GM12872 (cell line): ENCODE measurements at regions not wholly inside any gene's neighbourhood (a gene's known extent, or its start where the extent isn't known, plus 50 kb on each side); places are given as distances from the start of the nearest gene placed in this dataset.

ENCODE experiments used
- TF ChIP-seq, protein P1 (sequence below): IDR thresholded peaks from 3 replicates; pipeline ENCODE4 v1.5.1; 2011; ENCODE audit warnings: low read depth, mild to moderate bottlenecking, low read length, moderate library complexity; ENCODE audit not compliant: insufficient read depth

DNA sequence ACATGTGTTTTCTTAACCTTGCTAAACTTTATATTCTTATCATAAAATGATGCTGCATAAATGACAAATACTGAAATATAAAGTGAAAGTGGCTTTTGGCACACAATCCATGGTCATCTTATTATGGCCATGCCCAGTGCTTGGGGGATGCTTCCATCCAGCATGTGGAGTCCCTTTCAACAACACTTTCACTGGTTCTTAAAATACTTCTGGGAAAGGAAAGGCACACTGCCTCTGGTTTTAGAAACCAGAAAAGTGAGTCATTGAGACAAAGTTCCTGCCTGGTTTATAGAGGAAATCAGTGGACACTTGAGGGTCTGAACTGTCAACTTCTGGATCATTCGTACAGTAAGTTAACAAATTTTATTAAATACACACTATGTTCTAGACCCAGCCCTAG, 248.0 kb upstream of the ADAMTS3 start:
- TF ChIP-seq, protein P1, sequence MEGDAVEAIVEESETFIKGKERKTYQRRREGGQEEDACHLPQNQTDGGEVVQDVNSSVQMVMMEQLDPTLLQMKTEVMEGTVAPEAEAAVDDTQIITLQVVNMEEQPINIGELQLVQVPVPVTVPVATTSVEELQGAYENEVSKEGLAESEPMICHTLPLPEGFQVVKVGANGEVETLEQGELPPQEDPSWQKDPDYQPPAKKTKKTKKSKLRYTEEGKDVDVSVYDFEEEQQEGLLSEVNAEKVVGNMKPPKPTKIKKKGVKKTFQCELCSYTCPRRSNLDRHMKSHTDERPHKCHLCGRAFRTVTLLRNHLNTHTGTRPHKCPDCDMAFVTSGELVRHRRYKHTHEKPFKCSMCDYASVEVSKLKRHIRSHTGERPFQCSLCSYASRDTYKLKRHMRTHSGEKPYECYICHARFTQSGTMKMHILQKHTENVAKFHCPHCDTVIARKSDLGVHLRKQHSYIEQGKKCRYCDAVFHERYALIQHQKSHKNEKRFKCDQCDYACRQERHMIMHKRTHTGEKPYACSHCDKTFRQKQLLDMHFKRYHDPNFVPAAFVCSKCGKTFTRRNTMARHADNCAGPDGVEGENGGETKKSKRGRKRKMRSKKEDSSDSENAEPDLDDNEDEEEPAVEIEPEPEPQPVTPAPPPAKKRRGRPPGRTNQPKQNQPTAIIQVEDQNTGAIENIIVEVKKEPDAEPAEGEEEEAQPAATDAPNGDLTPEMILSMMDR = no peak

DNA sequence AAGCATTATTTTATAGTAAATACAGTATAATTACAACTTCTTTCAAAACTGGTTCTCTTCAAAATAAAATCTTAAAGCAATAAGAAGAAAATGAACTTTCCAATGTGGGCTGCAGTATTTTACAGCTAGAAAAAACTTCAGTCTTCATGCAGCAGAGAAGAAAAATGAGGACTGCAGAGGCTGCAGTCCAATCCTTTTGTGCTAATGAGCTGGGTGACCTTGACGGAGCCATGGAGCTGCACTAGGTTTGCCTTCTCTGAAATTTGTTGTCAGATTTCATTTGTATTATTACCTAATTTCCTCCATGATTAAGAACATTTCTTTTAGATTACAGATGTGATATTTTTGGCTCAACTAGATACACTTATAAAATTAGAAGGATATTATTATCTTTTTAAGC, 245.2 kb upstream of the ADAMTS3 start:
- TF ChIP-seq, protein P1 = no peak

DNA sequence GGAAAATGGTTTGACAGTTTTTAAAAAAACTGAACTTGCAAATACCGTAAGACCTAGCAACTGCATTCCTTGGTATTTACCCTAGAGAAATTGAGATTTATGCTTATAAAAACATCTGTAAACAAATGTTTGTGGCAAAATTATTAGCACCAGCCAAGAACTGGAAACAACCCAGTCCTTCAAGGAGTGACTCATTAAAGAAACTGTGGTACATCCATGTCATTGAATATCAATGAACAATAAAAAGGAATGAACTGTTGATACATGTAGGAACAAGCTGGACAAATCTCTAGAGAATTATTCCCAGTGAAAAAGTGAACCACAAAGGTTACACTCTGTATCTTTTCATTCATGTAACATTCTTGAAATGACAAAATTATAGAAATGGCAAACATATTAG, 240.2 kb upstream of the ADAMTS3 start:
- TF ChIP-seq, protein P1 = no peak

DNA sequence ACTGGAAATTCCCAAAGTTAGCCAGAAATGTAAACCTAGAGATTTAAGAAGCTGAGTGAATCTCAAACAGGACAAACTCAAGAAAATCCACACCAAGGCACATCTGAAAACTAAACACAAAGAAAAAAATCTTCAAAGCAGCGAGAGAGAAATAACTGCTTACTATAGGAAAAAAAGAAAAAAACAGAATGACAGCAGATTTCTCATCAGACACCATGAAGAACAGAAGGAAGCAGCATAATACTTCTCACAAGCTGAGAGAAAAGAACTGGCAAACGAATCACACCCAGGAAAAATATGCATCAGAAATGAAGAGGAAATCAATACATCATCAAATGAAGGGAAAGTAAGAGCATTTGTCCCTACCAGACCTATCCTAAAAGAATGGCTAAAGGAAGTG, 236.3 kb upstream of the ADAMTS3 start:
- TF ChIP-seq, protein P1 = no peak

DNA sequence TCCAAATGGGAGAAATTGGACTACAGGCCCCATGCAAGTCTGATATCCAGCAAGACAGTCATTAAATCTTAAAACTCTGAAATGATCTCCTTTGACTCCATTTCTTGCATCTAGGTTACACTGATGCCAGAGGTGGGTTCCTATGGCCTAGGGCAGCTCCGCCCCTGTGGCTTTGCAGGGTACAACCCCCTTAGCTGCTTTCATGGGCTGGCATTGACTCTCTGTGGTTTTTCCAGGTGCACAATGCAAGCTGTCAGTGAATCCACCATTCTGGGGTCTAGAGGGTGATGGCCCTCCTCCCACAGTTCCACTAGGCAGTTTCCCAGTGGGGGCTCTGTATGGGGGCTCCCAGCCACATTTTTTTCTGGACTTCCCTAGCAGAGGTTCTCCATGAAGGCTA, 228.5 kb upstream of the ADAMTS3 start:
- TF ChIP-seq, protein P1 = no peak

DNA sequence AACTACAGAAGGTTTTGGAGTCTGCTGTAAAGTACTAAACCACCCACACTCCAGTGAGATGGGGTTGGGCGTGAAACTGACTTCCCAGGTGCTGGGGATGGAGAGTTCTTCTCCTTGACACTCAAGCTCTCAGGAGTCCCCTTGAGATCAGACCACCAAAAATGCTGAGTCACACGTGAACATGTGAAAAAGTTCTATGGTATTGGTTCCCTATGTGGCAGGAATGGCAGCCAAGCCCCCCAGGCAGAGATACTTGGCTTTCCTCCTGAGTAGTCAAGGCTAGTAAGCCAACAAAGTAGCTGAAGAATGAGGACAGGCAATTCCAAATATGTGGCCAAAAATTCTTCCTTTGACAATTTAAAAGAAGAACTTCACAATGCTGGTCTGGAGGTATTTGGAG, 222.0 kb upstream of the ADAMTS3 start:
- TF ChIP-seq, protein P1 = no peak

DNA sequence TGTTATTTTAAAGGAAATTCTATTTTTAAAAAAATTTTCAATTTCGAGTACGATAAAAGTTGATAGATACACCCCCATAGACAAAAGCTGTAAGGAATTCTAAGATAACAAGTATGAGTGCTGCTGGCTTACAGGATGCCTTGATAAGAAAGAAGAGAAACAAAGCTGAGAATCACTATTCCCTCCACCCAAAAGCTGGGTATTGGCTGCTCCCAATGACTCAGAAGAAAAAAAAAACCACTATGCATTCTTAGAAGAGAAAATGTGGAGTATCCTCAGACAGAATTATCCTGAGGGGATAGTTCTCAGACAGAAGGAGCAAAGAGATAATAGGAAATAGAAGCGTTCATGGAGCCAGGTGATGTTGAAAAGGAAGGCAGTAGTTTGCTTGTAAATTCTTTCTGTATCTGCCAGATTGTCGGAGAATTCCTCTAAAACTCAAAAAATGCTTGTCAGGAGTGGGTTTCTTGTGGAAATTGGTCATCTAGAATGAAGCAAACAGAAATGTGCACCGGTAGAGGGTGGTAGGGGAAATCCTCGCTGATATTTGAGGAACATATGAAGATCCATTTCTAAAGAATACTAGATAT, 217.5 kb upstream of the ADAMTS3 start:
- TF ChIP-seq, protein P1 = no peak

DNA sequence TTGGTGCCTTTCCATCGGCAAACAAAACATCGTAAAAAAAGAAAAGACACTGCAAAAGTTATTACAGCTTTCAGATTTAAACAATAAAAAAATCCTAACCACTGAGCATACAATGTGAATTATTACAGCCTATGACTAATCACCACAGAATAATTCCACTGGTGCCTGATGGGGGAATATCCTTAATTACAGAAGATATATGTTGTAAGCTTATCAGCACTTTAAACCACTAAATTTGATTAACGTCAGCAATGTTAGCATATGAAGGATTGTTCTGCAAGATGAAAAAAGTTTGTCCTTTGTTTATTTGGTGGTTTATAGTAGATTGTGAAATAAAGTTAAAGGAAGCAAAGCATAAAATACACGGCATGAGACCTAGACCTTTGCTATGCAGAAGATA, 210.2 kb upstream of the ADAMTS3 start:
- TF ChIP-seq, protein P1 = no peak
